Neuronal stem cell (in vitro differentiated cells): ENCODE measurements at regions not wholly inside any gene's neighbourhood (a gene's known extent, or its start where the extent isn't known, plus 50 kb on each side); places are given as distances from the start of the nearest gene placed in this dataset.

Experiments
- DNase-seq: peaks from one replicate; pipeline ENCODE4 v3.0.0-alpha.2; 2013; ENCODE audit warnings: low spot score
- H2AFZ ChIP-seq: one replicate; pipeline ENCODE4 v1.6.1; 2013; ENCODE audit warnings: mild to moderate bottlenecking, low read length, inconsistent platforms
- H2AK5ac ChIP-seq: 2 replicates; pipeline ENCODE4 v1.6.1; 2013; ENCODE audit warnings: low read depth, mild to moderate bottlenecking, inconsistent platforms, low read length, moderate library complexity, mixed read lengths
- H2BK120ac ChIP-seq: 2 replicates; pipeline ENCODE4 v1.6.1; 2013; ENCODE audit warnings: low read depth, mild to moderate bottlenecking, inconsistent platforms, low read length, moderate library complexity, mixed read lengths
- H2BK12ac ChIP-seq: one replicate; pipeline ENCODE4 v1.6.1; 2013; ENCODE audit warnings: low read length, inconsistent platforms
- H2BK15ac ChIP-seq: 2 replicates; pipeline ENCODE4 v1.6.1; 2013; ENCODE audit warnings: mild to moderate bottlenecking, low read length, inconsistent platforms, mixed read lengths
- H2BK5ac ChIP-seq: one replicate; pipeline ENCODE4 v1.6.1; 2013; ENCODE audit warnings: inconsistent platforms, mild to moderate bottlenecking, low read length, moderate library complexity
- H3K14ac ChIP-seq: one replicate; pipeline ENCODE4 v1.6.1; 2013; ENCODE audit warnings: low read length, inconsistent platforms
- H3K18ac ChIP-seq: 2 replicates; pipeline ENCODE4 v1.6.1; 2013; ENCODE audit warnings: low read length, inconsistent platforms
- H3K23ac ChIP-seq: 2 replicates; pipeline ENCODE4 v1.6.1; 2013; ENCODE audit warnings: low read depth, mild to moderate bottlenecking, mixed read lengths, low read length, inconsistent platforms; ENCODE audit not compliant: poor library complexity
- H3K27ac ChIP-seq: replicated peaks from 3 replicates; pipeline ENCODE4 v1.5.1; 2013; ENCODE audit warnings: low read length, inconsistent platforms
- H3K27me3 ChIP-seq, 3 experiments: 2 replicates each; pipeline ENCODE4 v1.6.1; 2013; ENCODE audit warnings: low read length in 3 of 3, mild to moderate bottlenecking in 2 of 3, inconsistent platforms in 1 of 3, low read depth in 1 of 3, mixed read lengths in 1 of 3, moderate library complexity in 1 of 3; ENCODE audit not compliant: control insufficient read depth in 3 of 3, insufficient read depth in 3 of 3
- H3K36me3 ChIP-seq, 2 donors: replicated peaks in 1 of 2; 2 replicates each; pipeline ENCODE4 v1.6.1; 2013; ENCODE audit warnings: low read length in 2 of 2; ENCODE audit not compliant: control insufficient read depth in 2 of 2, insufficient read depth in 2 of 2
- H3K4ac ChIP-seq: 2 replicates; pipeline ENCODE4 v1.6.1; 2013; ENCODE audit warnings: inconsistent platforms, mild to moderate bottlenecking, low read length, moderate library complexity
- H3K4me1 ChIP-seq, 2 donors: 1 replicate in 1 of 2; 2 replicates in 1 of 2; pipeline ENCODE4 v1.6.1; 2013; ENCODE audit warnings: low read length in 2 of 2, low read depth in 1 of 2; ENCODE audit not compliant: control insufficient read depth in 2 of 2, insufficient read depth in 1 of 2
- H3K4me2 ChIP-seq: one replicate; pipeline ENCODE4 v1.6.1; 2013; ENCODE audit warnings: mild to moderate bottlenecking, low read length, inconsistent platforms; ENCODE audit not compliant: insufficient read depth, poor library complexity, severe bottlenecking
- H3K4me3 ChIP-seq, 2 donors: 2 replicates each; pipeline ENCODE4 v1.5.1; 2013; ENCODE audit warnings: low read length in 2 of 2, mild to moderate bottlenecking in 2 of 2, inconsistent platforms in 1 of 2, moderate library complexity in 1 of 2
- H3K79me1 ChIP-seq: one replicate; pipeline ENCODE4 v1.6.1; 2013; ENCODE audit warnings: low read depth, mild to moderate bottlenecking, inconsistent platforms, low read length, moderate library complexity
- H3K9ac ChIP-seq: one replicate; pipeline ENCODE4 v1.6.1; 2013; ENCODE audit warnings: mild to moderate bottlenecking, low read depth, low read length, inconsistent platforms; ENCODE audit not compliant: poor library complexity
- H3K9me3 ChIP-seq, 2 donors: replicated peaks in 1 of 2; 2 replicates each; pipeline versions ENCODE3 to v1.6.1; 2013; ENCODE audit warnings: low read length in 2 of 2, mild to moderate bottlenecking in 2 of 2, inconsistent platforms in 1 of 2, low read depth in 1 of 2, mixed read lengths in 1 of 2, moderate library complexity in 1 of 2; ENCODE audit not compliant: control insufficient read depth in 2 of 2, insufficient read depth in 1 of 2
- H4K8ac ChIP-seq: one replicate; pipeline ENCODE4 v1.6.1; 2013; ENCODE audit warnings: low read depth, mild to moderate bottlenecking, inconsistent platforms, low read length, moderate library complexity
- H4K91ac ChIP-seq: one replicate; pipeline ENCODE4 v1.6.1; 2013; ENCODE audit warnings: low read length, low read depth, mild to moderate bottlenecking, inconsistent platforms; ENCODE audit not compliant: poor library complexity
- WGBS, 2 donors: extraction: QIAGEN DNeasy Blood & Tissue Kit; methylation state at CpG; one replicate each; pipeline ENCODE4 v1.1.7; 2013; ENCODE audit warnings: missing lambda C conversion rate in 2 of 2, mixed read lengths in 1 of 2; ENCODE audit not compliant: insufficient read length in 2 of 2, insufficient replicate concordance in 1 of 2; ENCODE audit errors: extremely low coverage in 2 of 2; 5-methylcytosine and 5-hydroxymethylcytosine counted together

DNA sequence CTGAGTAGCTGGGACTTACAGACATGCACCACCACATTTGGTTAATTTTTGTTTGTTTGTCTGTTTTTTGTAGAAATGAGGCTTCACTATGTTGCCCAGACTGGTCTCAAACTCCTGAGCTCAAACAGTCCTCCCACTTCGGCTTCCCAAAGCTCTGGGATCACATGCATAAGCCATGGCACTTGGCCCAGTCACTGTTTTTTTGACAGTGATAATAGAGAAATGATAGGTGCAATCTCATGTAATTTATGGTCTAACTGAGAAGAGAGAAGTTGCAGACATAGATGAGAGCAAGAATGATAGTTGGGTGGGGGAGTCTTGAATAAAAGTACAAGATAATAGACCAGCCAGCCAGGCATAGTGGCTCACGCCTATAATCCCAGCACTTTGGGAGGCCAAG is 89.7 kb upstream of the TNRC6A start:
- H3K4me3 ChIP-seq, result no peak overlapping the region
- no CpG with 5 or more reads among the region's 2 CpGs for WGBS, 2 donors
- no peak overlapping the region for H3K4ac ChIP-seq
- no peak overlapping the region for H4K8ac ChIP-seq
- no peaks in the 10 kb centered on the region for H3K27me3 ChIP-seq
- H2BK15ac ChIP-seq, result no peak overlapping the region
- H3K9me3 ChIP-seq, result no peaks in the 10 kb centered on the region
- no peak overlapping the region for H2AK5ac ChIP-seq
- H2BK12ac ChIP-seq, result no peak overlapping the region
- peaks cover 0 to 3% of the 10 kb centered on the region in 2 donors for H3K4me1 ChIP-seq
- H3K27ac ChIP-seq, result no peak overlapping the region
- H4K91ac ChIP-seq, result no peak overlapping the region
- no peaks in the 10 kb centered on the region for H3K36me3 ChIP-seq
- H2BK120ac ChIP-seq, result no peak overlapping the region
- H3K18ac ChIP-seq, result no peak overlapping the region
- no peak overlapping the region for H3K9ac ChIP-seq
- H2AFZ ChIP-seq, result no peak overlapping the region
- H3K23ac ChIP-seq, result no peak overlapping the region
- H3K4me2 ChIP-seq, result no peak overlapping the region
- H3K14ac ChIP-seq, result no peak overlapping the region
- H2BK5ac ChIP-seq, result no peak overlapping the region
- peaks cover 1% of the 10 kb centered on the region for H3K79me1 ChIP-seq
- no peak for DNase-seq

DNA sequence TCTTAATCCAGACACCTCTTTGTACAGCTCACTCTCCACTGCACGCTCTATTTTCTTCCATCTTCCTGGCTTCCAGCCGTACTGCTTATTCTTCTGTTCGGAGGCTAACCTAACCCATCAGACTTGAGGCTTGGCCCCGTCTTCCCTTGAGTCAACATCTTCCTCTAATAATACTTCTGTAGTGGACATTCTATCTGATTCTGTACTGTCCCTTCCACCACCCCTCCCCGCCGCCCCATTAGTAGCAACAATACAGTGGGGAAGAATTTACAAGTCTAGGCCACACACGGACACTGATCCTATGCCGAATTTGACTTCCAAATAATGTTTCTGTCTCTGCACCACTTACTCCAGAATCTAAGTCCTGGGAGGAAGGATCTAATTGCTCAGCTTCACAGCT is 86.0 kb upstream of the TNRC6A start:
- no peak overlapping the region for H4K8ac ChIP-seq
- no CpG with 5 or more reads among the region's 8 CpGs for WGBS, 2 donors
- no peak overlapping the region for H3K4ac ChIP-seq
- no peak overlapping the region for H4K91ac ChIP-seq
- no peaks in the 10 kb centered on the region for H3K9me3 ChIP-seq
- H2BK12ac ChIP-seq, result no peak overlapping the region
- no peak overlapping the region for H2BK5ac ChIP-seq
- H3K79me1 ChIP-seq, result no peaks in the 10 kb centered on the region
- H3K14ac ChIP-seq, result no peak overlapping the region
- H3K9ac ChIP-seq, result no peak overlapping the region
- H3K18ac ChIP-seq, result no peak overlapping the region
- H3K4me2 ChIP-seq, result no peak overlapping the region
- no peak overlapping the region for H3K27ac ChIP-seq
- no peak overlapping the region for H3K23ac ChIP-seq
- H2AFZ ChIP-seq, result no peak overlapping the region
- H3K36me3 ChIP-seq, result no peaks in the 10 kb centered on the region
- no peak for DNase-seq
- peaks cover 0 to 3% of the 10 kb centered on the region in 2 donors for H3K4me1 ChIP-seq
- no peaks in the 10 kb centered on the region for H3K27me3 ChIP-seq
- no peak overlapping the region for H2BK15ac ChIP-seq
- H2AK5ac ChIP-seq, result no peak overlapping the region
- no peak overlapping the region for H2BK120ac ChIP-seq
- no peak overlapping the region for H3K4me3 ChIP-seq

DNA sequence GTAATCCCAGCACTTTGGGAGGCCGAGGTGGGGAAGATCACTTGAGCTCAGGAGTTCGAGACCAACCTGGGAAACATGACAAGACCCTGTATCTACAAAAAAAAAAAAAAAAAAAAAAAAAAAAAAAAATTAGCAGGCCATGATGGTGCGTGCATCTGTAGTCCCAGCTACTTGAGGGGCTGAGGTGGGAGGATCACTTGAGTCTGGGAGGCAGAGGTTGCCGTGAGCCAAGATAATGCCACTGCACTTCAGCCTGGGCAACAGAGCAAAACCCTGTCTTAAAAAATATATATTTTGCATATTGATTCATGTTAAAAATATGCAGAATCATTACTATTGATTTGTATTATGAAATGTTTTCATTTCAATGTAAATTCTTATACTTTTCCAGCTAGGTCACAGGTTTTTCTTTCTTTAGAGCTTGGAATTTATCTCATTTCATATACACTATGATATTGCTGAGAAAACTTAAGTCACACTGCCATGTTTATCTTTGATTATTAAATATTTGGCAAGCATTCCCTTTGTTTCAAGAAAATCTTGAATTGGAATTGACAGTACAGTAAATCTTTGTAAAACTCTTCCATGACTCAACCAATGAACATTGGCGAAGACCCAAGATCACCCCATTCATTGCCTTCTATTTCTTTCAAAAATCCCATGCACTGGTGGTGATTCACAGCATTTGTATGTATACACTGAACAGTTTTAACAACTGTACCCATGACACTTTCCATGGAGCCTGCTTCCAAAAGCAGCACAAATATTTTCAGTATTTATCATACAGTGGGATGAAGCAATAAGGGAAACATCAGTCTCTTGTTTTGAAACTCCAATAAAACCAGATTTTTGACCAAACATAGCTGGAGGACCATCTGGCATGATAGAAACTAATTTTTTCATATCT is 83.5 kb upstream of the TNRC6A start:
- Histone ChIP-seq H2BK15ac (no peak overlapping the region), H3K4me3 (no peak overlapping the region), H2BK5ac (no peak overlapping the region), H4K91ac (no peak overlapping the region), H4K8ac (no peak overlapping the region), H3K4me1 (peaks cover 0 to 3% of the 10 kb centered on the region in 2 donors), H3K4ac (no peak overlapping the region), H2AFZ (no peak overlapping the region), H3K9ac (no peak overlapping the region), H3K79me1 (no peaks in the 10 kb centered on the region), H3K27me3 (no peaks in the 10 kb centered on the region), H2BK12ac (no peak overlapping the region), H3K27ac (no peak overlapping the region), H3K36me3 (no peaks in the 10 kb centered on the region), H3K9me3 (no peaks in the 10 kb centered on the region), H2BK120ac (no peak overlapping the region), H3K14ac (no peak overlapping the region), H3K4me2 (no peak overlapping the region), H3K18ac (no peak overlapping the region), H3K23ac (no peak overlapping the region), H2AK5ac (no peak overlapping the region)
- no peak for DNase-seq
- WGBS, 2 donors, result no CpG with 5 or more reads among the region's 5 CpGs

DNA sequence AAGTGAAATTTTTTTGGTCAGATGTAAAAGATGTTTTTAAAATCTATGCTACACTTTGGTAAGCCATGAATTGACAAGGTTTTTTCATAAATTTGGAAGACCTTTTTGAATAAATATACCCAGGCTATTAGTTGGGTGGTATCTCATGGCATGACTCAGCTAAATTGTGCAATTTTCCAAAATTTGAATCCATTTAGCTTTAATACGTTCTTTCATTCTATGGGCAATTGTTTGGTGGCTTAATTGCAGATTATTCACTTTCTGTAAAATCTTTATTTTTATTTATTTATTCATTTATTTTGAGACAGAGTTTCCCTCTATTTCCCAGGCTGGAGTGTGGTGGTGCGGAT is 82.8 kb upstream of the TNRC6A start:
- Histone ChIP-seq H3K4ac (no peak overlapping the region), H4K8ac (no peak overlapping the region), H2BK120ac (no peak overlapping the region), H3K79me1 (no peaks in the 10 kb centered on the region), H2BK5ac (no peak overlapping the region), H3K14ac (no peak overlapping the region), H2BK15ac (no peak overlapping the region), H3K36me3 (no peaks in the 10 kb centered on the region), H3K27ac (no peak overlapping the region), H3K4me1 (peaks cover 0 to 3% of the 10 kb centered on the region in 2 donors), H2AFZ (no peak overlapping the region), H3K9me3 (no peaks in the 10 kb centered on the region), H3K27me3 (no peaks in the 10 kb centered on the region), H2AK5ac (no peak overlapping the region), H3K18ac (no peak overlapping the region), H2BK12ac (no peak overlapping the region), H3K4me2 (no peak overlapping the region), H3K9ac (no peak overlapping the region), H4K91ac (no peak overlapping the region), H3K23ac (no peak overlapping the region), H3K4me3 (no peak overlapping the region)
- no CpG with 5 or more reads among the region's 2 CpGs for WGBS, 2 donors
- no peak for DNase-seq
